GM23248 (cell line): ENCODE measurements at regions not wholly inside any gene's neighbourhood (a gene's known extent, or its start where the extent isn't known, plus 50 kb on each side); places are given as distances from the start of the nearest gene placed in this dataset.

Experiments
- DNase-seq: peaks from one replicate; pipeline ENCODE4 v3.0.0-alpha.2; 2015
- H2AFZ ChIP-seq: fragments of 200-600 bp; sonication (generic); 2 replicates; pipeline ENCODE4 v1.6.1; 2016; ENCODE audit warnings: antibody characterized with exemption
- H3F3A ChIP-seq: fragments of 200-600 bp; sonication (generic); 2 replicates; pipeline ENCODE4 v1.6.1; 2016; ENCODE audit warnings: mild to moderate bottlenecking, antibody characterized with exemption, mixed run types; ENCODE audit not compliant: insufficient read depth
- H3K27ac ChIP-seq: fragments of 200-600 bp; sonication (generic); 2 replicates; pipeline ENCODE4 v1.5.1; 2016; ENCODE audit warnings: mild to moderate bottlenecking
- H3K27me3 ChIP-seq: fragments of 200-600 bp; sonication (generic); replicated peaks from 2 replicates; pipeline ENCODE4 v1.6.1; 2016; ENCODE audit warnings: mild to moderate bottlenecking; ENCODE audit not compliant: insufficient read depth
- H3K36me3 ChIP-seq: fragments of 200-600 bp; sonication (generic); 2 replicates; pipeline ENCODE4 v1.6.1; 2016; ENCODE audit warnings: low read depth, mild to moderate bottlenecking
- H3K4me1 ChIP-seq: fragments of 200-600 bp; sonication (generic); 2 replicates; pipeline ENCODE4 v1.6.1; 2016; ENCODE audit warnings: mild to moderate bottlenecking; ENCODE audit not compliant: insufficient read depth
- H3K4me2 ChIP-seq: fragments of 200-600 bp; sonication (generic); one replicate; pipeline ENCODE4 v1.6.1; 2016; ENCODE audit warnings: mild to moderate bottlenecking; ENCODE audit not compliant: unreplicated experiment
- H3K4me3 ChIP-seq: fragments of 200-600 bp; sonication (generic); 2 replicates; pipeline ENCODE4 v1.5.1; 2016; ENCODE audit warnings: mild to moderate bottlenecking
- H3K79me2 ChIP-seq: fragments of 200-600 bp; sonication (generic); 2 replicates; pipeline ENCODE4 v1.6.1; 2016; ENCODE audit warnings: mild to moderate bottlenecking; ENCODE audit not compliant: insufficient read depth
- H3K9ac ChIP-seq: fragments of 200-600 bp; sonication (generic); 2 replicates; pipeline ENCODE4 v1.6.1; 2016; ENCODE audit warnings: mild to moderate bottlenecking
- H3K9me2 ChIP-seq: fragments of 200-600 bp; sonication (generic); 2 replicates; pipeline ENCODE4 v1.6.1; 2016; ENCODE audit warnings: mixed run types, mild to moderate bottlenecking, moderate library complexity; ENCODE audit not compliant: insufficient read depth
- H3K9me3 ChIP-seq: fragments of 200-600 bp; sonication (generic); one replicate; pipeline ENCODE4 v1.6.1; 2017; ENCODE audit warnings: low read depth
- H4K20me1 ChIP-seq: fragments of 200-600 bp; sonication (generic); 2 replicates; pipeline ENCODE4 v1.6.0; 2016; ENCODE audit not compliant: insufficient read depth
- EZH2 ChIP-seq: fragments of 200-600 bp; sonication (generic); IDR thresholded peaks from 2 replicates; pipeline ENCODE4 v1.6.1; 2018; ENCODE audit warnings: antibody characterized with exemption, mild to moderate bottlenecking; ENCODE audit not compliant: insufficient read depth, poor library complexity, severe bottlenecking
- EZH2phosphoT487 ChIP-seq: fragments of 200-600 bp; sonication (generic); IDR thresholded peaks from 2 replicates; pipeline ENCODE4 v1.6.1; 2018; ENCODE audit warnings: antibody characterized with exemption, moderate library complexity, mild to moderate bottlenecking, low read depth; ENCODE audit not compliant: insufficient read depth
- WGBS, 2 experiments: methylation state at CpG; one replicate each; pipeline ENCODE4 v1.1.6; 2015 to 2017; ENCODE audit warnings: low lambda C conversion rate in 2 of 2, low coverage in 1 of 2; ENCODE audit errors: missing lambda C conversion rate in 2 of 2; 5-methylcytosine and 5-hydroxymethylcytosine counted together
- in situ Hi-C: fragments of 300-500 bp; cut with MboI; formaldehyde crosslinking; loops from 2 replicates; pipeline ENCODE4 v1.15.0; 2020

GRCh38 chr13:107020393-107020792, 452.5 kb upstream of the ARGLU1 start:
- Histone ChIP-seq H3F3A (no peaks in the 10 kb centered on the region), H3K79me2 (no peaks in the 10 kb centered on the region), H3K27ac (no peak overlapping the region), H2AFZ (no peak overlapping the region), H3K27me3 (no peaks in the 10 kb centered on the region), H3K9me3 (no peaks in the 10 kb centered on the region), H3K36me3 (no peaks in the 10 kb centered on the region), H4K20me1 (no peaks in the 10 kb centered on the region), H3K9ac (no peak overlapping the region), H3K9me2 (no peaks in the 10 kb centered on the region), H3K4me2 (no peak overlapping the region), H3K4me3 (no peak overlapping the region), H3K4me1 (no peaks in the 10 kb centered on the region)
- no peak for TF ChIP-seq EZH2
- no peak for TF ChIP-seq EZH2phosphoT487
- WGBS, 2 experiments: 34 to 40% methylated on average over 7 of the region's 7 CpGs
- no peak for DNase-seq
- in situ Hi-C loops: no loop called here

DNA sequence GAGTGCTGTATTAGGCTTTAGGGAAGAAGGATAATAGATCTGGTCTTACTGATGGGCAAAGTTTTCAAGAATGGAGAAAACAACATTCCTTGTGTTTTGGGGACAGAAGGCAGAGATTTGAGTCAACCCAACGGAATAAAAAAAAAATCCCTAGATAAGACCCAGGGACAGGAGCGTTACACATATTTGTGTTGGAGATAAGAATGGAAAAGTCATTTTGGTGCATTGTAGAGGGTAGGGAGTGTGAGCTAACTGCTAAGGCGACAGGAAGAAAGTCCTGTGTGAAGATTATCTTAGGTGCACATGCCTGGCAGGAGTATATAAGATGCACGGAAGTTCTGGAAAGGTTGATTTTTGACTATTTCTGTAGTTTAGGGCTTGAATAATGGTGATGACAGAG, 450.3 kb upstream of the ARGLU1 start:
- in situ Hi-C loops: no loop called here
- H3K9me2 ChIP-seq: no peaks in the 10 kb centered on the region
- TF ChIP-seq EZH2 (no peak), EZH2phosphoT487 (no peak)
- H3K36me3 ChIP-seq: no peaks in the 10 kb centered on the region
- no peak overlapping the region for H2AFZ ChIP-seq
- no peak overlapping the region for H3K4me2 ChIP-seq
- no peak for DNase-seq
- no peaks in the 10 kb centered on the region for H3K4me1 ChIP-seq
- no peaks in the 10 kb centered on the region for H4K20me1 ChIP-seq
- no peaks in the 10 kb centered on the region for H3F3A ChIP-seq
- no peaks in the 10 kb centered on the region for H3K27me3 ChIP-seq
- no peak overlapping the region for H3K27ac ChIP-seq
- no peak overlapping the region for H3K9ac ChIP-seq
- WGBS, 2 experiments: 39 to 48% methylated on average over 4 of the region's 4 CpGs
- H3K4me3 ChIP-seq: no peak overlapping the region
- H3K9me3 ChIP-seq: no peaks in the 10 kb centered on the region
- no peaks in the 10 kb centered on the region for H3K79me2 ChIP-seq

GRCh38 chr13:107006661-107007060, 438.7 kb upstream of the ARGLU1 start:
- TF ChIP-seq EZH2 (no peak), EZH2phosphoT487 (no peak)
- H3K4me1 ChIP-seq: no peaks in the 10 kb centered on the region
- no peak overlapping the region for H3K4me3 ChIP-seq
- no peaks in the 10 kb centered on the region for H3K79me2 ChIP-seq
- H4K20me1 ChIP-seq: no peaks in the 10 kb centered on the region
- H3K9me3 ChIP-seq: no peaks in the 10 kb centered on the region
- no peaks in the 10 kb centered on the region for H3F3A ChIP-seq
- no peaks in the 10 kb centered on the region for H3K9me2 ChIP-seq
- in situ Hi-C loops: no loop called here
- no peaks in the 10 kb centered on the region for H3K36me3 ChIP-seq
- no peak overlapping the region for H3K4me2 ChIP-seq
- no peak overlapping the region for H3K27ac ChIP-seq
- H3K9ac ChIP-seq: no peak overlapping the region
- no peaks in the 10 kb centered on the region for H3K27me3 ChIP-seq
- DNase-seq: no peak
- no peak overlapping the region for H2AFZ ChIP-seq
- WGBS, 2 experiments: 12 to 20% methylated on average over 2 of the region's 2 CpGs

- H3K27me3 ChIP-seq: no peaks in the 10 kb centered on the region
- H3K9ac ChIP-seq: no peak overlapping the region
- H3K9me2 ChIP-seq: no peaks in the 10 kb centered on the region
- TF ChIP-seq EZH2phosphoT487 (no peak), EZH2 (no peak)
- WGBS, 2 experiments: 34 to 41% methylated on average over 4 of the region's 4 CpGs
- H3K9me3 ChIP-seq: no peaks in the 10 kb centered on the region
- H3K79me2 ChIP-seq: no peaks in the 10 kb centered on the region
- H3K4me1 ChIP-seq: no peaks in the 10 kb centered on the region
- no peaks in the 10 kb centered on the region for H4K20me1 ChIP-seq
- no peak overlapping the region for H2AFZ ChIP-seq
- no peaks in the 10 kb centered on the region for H3F3A ChIP-seq
- H3K4me2 ChIP-seq: no peak overlapping the region
- no peak overlapping the region for H3K4me3 ChIP-seq
- no peak for DNase-seq
- in situ Hi-C loops: no loop called here
- no peaks in the 10 kb centered on the region for H3K36me3 ChIP-seq
- no peak overlapping the region for H3K27ac ChIP-seq
These were observed 437.6 kb upstream of the ARGLU1 start for GRCh38 chr13:107005577-107005976.

- no peaks in the 10 kb centered on the region for H3F3A ChIP-seq
- no peaks in the 10 kb centered on the region for H3K79me2 ChIP-seq
- H3K27ac ChIP-seq: no peak overlapping the region
- DNase-seq: no peak
- H3K9ac ChIP-seq: no peak overlapping the region
- H4K20me1 ChIP-seq: no peaks in the 10 kb centered on the region
- H3K4me1 ChIP-seq: no peaks in the 10 kb centered on the region
- no peak overlapping the region for H3K4me3 ChIP-seq
- 31 to 33% methylated on average over 3 of the region's 3 CpGs for WGBS, 2 experiments
- no peaks in the 10 kb centered on the region for H3K36me3 ChIP-seq
- no peak overlapping the region for H3K4me2 ChIP-seq
- TF ChIP-seq EZH2phosphoT487 (no peak), EZH2 (no peak)
- no peaks in the 10 kb centered on the region for H3K9me3 ChIP-seq
- H3K9me2 ChIP-seq: no peaks in the 10 kb centered on the region
- in situ Hi-C loops: no loop called here
- no peaks in the 10 kb centered on the region for H3K27me3 ChIP-seq
- no peak overlapping the region for H2AFZ ChIP-seq
These were observed 436.0 kb upstream of the ARGLU1 start for GRCh38 chr13:107003911-107004310.
